ENCODE measurements at regions not wholly inside any gene's neighbourhood (a gene's known extent, or its start where the extent isn't known, plus 50 kb on each side); places are given as distances from the start of the nearest gene placed in this dataset.

GRCh38 chr21:27505516-27505915, 538.6 kb upstream of the ADAMTS5 start:
- TF ChIP-seq CTCF (optimal IDR thresholded peaks at IDR 0.05 in 1 of 3, IDR thresholded peaks at IDR 0.05 in 1 of 3, conservative IDR thresholded peaks at IDR 0.05 in 1 of 3; ENCODE audit: extremely low read depth in 1 of 3, insufficient read depth in 2 of 3, low read length in 3 of 3) (no peak), EZH2 (IDR thresholded peaks at IDR 0.05; ENCODE audit: low read length) (no peak)
